T-cell (primary cell): ENCODE measurements at regions not wholly inside any gene's neighbourhood (a gene's known extent, or its start where the extent isn't known, plus 50 kb on each side); places are given as distances from the start of the nearest gene placed in this dataset.
"Not testable (repeated sequence)": the region's sequence is repeated elsewhere in the genome, so short reads cannot be mapped to it uniquely, and the experiment has no call there.

Source experiments
- ATAC-seq, 4 experiments: fragments of 200-7000 bp in 3 of 4; fragments of 150-1000 bp in 1 of 4; cut with Tn5 transposase; replicated peaks in 1 of 4; 1 replicate in 3 of 4; 2 replicates in 1 of 4; pipeline ENCODE4 v1.10.0; 2021; ENCODE audit warnings: moderate library complexity in 3 of 4, mild to moderate bottlenecking in 2 of 4, moderate number of reproducible peaks in 1 of 4
- CTCF ChIA-PET, 2 donors: fragments of 300-600 bp; sonication (Branson Sonifier 250); formaldehyde crosslinking; loops; one replicate each; lab custom pipeline; 2022; ENCODE audit warnings: antibody characterized with exemption in 2 of 2; lab: Charles Lee
- POLR2A ChIA-PET, 2 donors: fragments of 300-600 bp; sonication (Branson Sonifier 250); formaldehyde crosslinking; loops; one replicate each; lab custom pipeline; 2022; ENCODE audit warnings: antibody characterized with exemption in 2 of 2; lab: Charles Lee
- DNase-seq, 35 experiments: peaks; one replicate each; pipeline versions ENCODE4 v3.0.0 to v3.0.0-alpha.2; 2013 to 2023
- H3K27ac ChIP-seq: one replicate; pipeline ENCODE4 v1.5.1; 2013; ENCODE audit warnings: low read length
- H3K27me3 ChIP-seq, 2 experiments: replicated peaks in 1 of 2; 1 replicate in 1 of 2; 2 replicates in 1 of 2; pipeline versions ENCODE4 v1.6.1 to v1.7.0; 2013; ENCODE audit warnings: low read length in 1 of 2, mixed read lengths in 1 of 2; ENCODE audit not compliant: control insufficient read depth in 2 of 2, insufficient read depth in 2 of 2; ENCODE audit errors: extremely low read depth in 1 of 2
- H3K36me3 ChIP-seq, 2 donors: 1 replicate in 1 of 2; 2 replicates in 1 of 2; pipeline versions ENCODE4 v1.6.1 to v1.7.0; 2013; ENCODE audit warnings: low read length in 1 of 2; ENCODE audit not compliant: control insufficient read depth in 2 of 2, insufficient read depth in 1 of 2; ENCODE audit errors: extremely low read depth in 1 of 2
- H3K4me1 ChIP-seq, 2 experiments: 1 replicate in 1 of 2; 2 replicates in 1 of 2; pipeline versions ENCODE4 v1.6.1 to v1.7.0; 2013; ENCODE audit warnings: low read length in 2 of 2, mixed read lengths in 1 of 2; ENCODE audit not compliant: insufficient read depth in 2 of 2, control insufficient read depth in 1 of 2; ENCODE audit errors: extremely low read depth in 1 of 2
- H3K4me3 ChIP-seq, 2 donors: 1 replicate in 1 of 2; 2 replicates in 1 of 2; pipeline versions ENCODE4 v1.5.1 to v1.7.0; 2013; ENCODE audit warnings: mild to moderate bottlenecking in 2 of 2, low read length in 1 of 2, moderate library complexity in 1 of 2; ENCODE audit not compliant: control insufficient read depth in 1 of 2; ENCODE audit errors: extremely low read depth in 1 of 2
- H3K9me3 ChIP-seq: 2 replicates; pipeline ENCODE4 v1.7.0; 2013
- H3K27ac Mint-ChIP-seq, 2 donors: one replicate each; pipeline ENCODE4 v1.8.0; 2020 to 2021; ENCODE audit warnings: mild to moderate bottlenecking in 2 of 2, mixed read lengths in 2 of 2
- H3K27me3 Mint-ChIP-seq, 2 donors: one replicate each; pipeline ENCODE4 v1.8.0; 2021 to 2022; ENCODE audit warnings: mixed read lengths in 2 of 2
- H3K36me3 Mint-ChIP-seq: one replicate; pipeline ENCODE4 v1.8.0; 2021; ENCODE audit warnings: mixed read lengths
- H3K4me1 Mint-ChIP-seq, 3 donors: one replicate each; pipeline ENCODE4 v1.8.0; 2020 to 2022; ENCODE audit warnings: mixed read lengths in 3 of 3, mild to moderate bottlenecking in 1 of 3
- H3K4me3 Mint-ChIP-seq, 3 donors: one replicate each; pipeline ENCODE4 v1.8.0; 2020 to 2022; ENCODE audit warnings: mild to moderate bottlenecking in 3 of 3, mixed read lengths in 3 of 3, moderate library complexity in 3 of 3
- H3K9me3 Mint-ChIP-seq, 3 donors: one replicate each; pipeline ENCODE4 v1.8.0; 2020 to 2022; ENCODE audit warnings: mixed read lengths in 3 of 3
- WGBS: methylation state at CpG from one replicate; pipeline ENCODE4 v1.1.5; 2013; ENCODE audit warnings: missing lambda C conversion rate; ENCODE audit not compliant: insufficient coverage; 5-methylcytosine and 5-hydroxymethylcytosine counted together

DNA sequence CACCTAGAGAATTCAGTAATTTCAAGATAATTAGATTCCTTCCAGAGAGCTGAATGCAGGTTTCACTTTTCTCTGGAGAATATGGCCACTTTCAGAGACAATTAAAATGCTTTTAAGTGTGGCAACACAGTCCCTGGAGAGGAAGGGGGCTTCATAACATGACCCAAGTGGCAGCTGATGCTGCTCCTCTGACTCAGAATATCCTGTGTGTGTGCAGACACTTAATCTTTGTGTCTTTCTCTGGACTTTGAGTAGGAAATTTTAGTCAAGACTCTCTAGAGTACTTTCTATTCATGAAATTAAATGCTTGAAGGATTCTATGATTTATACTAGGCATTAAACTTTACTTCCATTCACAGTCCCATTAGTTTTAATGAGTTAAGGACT lies 64.1 kb upstream of the CDC42EP3 start:
- ATAC-seq, H3K27ac ChIP-seq, H3K4me3 ChIP-seq, H3K36me3 ChIP-seq, H3K36me3 Mint-ChIP-seq, H3K4me3 Mint-ChIP-seq, H3K4me1 ChIP-seq, H3K9me3 Mint-ChIP-seq, H3K27ac Mint-ChIP-seq, H3K27me3 ChIP-seq, DNase-seq, H3K9me3 ChIP-seq, H3K4me1 Mint-ChIP-seq, CTCF ChIA-PET, H3K27me3 Mint-ChIP-seq: not testable (repeated sequence)
- POLR2A ChIA-PET = interaction anchor here (0.5 to 0.6 kb wide), 3 partner anchors 10 to 76 kb away, joined by 3 to 4 read pairs (median 3); no protein-coding TSS in a partner anchor

DNA sequence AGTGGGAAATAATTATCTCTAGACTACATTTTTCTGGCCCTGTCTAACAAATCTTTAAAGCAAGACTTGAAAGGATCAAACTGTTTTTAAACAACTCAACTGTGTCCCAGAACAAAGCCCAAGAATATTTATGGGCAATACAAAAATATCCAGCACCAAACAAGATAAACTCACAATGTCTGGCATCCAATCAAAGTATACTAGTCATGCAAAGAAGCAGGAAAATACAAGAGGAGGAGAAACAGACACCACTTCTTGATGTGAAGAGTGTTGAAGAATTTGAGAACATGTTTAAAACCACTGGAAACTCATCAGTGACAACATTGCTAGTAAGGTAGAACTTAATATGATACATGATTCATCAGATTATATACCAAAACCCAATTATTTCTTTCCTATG lies 66.1 kb upstream of the CDC42EP3 start:
- Mint-ChIP-seq H3K4me3 (no peak overlapping the region), H3K9me3 (peaks cover 0 to 4% (median 0%) of the 10 kb centered on the region in 3 donors), H3K27ac (no peak overlapping the region), H3K27me3 (no peaks in the 10 kb centered on the region), H3K4me1 (no peaks in the 10 kb centered on the region), H3K36me3 (peaks cover 2% of the 10 kb centered on the region)
- Histone ChIP-seq H3K27ac (no peak overlapping the region), H3K27me3 (no peaks in the 10 kb centered on the region), H3K36me3 (no peaks in the 10 kb centered on the region), H3K9me3 (no peaks in the 10 kb centered on the region), H3K4me3 (no peak overlapping the region), H3K4me1 (no peaks in the 10 kb centered on the region)
- no peak for DNase-seq
- no peak for ATAC-seq
- CTCF ChIA-PET = no interaction called here
- POLR2A ChIA-PET = no interaction called here

GRCh38 chr2:37738266-37738885 lies 66.9 kb upstream of the CDC42EP3 start:
- no peaks in the 10 kb centered on the region for H3K4me1 Mint-ChIP-seq
- H3K27me3 Mint-ChIP-seq = peaks cover 0 to 3% of the 10 kb centered on the region in 2 donors
- peaks cover 0 to 4% (median 0%) of the 10 kb centered on the region in 3 donors for H3K9me3 Mint-ChIP-seq
- H3K9me3 ChIP-seq = no peaks in the 10 kb centered on the region
- no peak overlapping the region for H3K4me3 Mint-ChIP-seq
- 95% methylated on average over 3 of the region's 5 CpGs for WGBS
- ChIA-PET POLR2A (no interaction called here), CTCF (no interaction called here)
- DNase-seq (no peak), ATAC-seq (no peak)
- no peak overlapping the region for H3K27ac ChIP-seq
- H3K4me1 ChIP-seq = no peaks in the 10 kb centered on the region
- H3K36me3 ChIP-seq = no peaks in the 10 kb centered on the region
- no peaks in the 10 kb centered on the region for H3K27me3 ChIP-seq
- H3K36me3 Mint-ChIP-seq = peaks cover 2% of the 10 kb centered on the region
- no peak overlapping the region for H3K27ac Mint-ChIP-seq
- no peak overlapping the region for H3K4me3 ChIP-seq

DNA sequence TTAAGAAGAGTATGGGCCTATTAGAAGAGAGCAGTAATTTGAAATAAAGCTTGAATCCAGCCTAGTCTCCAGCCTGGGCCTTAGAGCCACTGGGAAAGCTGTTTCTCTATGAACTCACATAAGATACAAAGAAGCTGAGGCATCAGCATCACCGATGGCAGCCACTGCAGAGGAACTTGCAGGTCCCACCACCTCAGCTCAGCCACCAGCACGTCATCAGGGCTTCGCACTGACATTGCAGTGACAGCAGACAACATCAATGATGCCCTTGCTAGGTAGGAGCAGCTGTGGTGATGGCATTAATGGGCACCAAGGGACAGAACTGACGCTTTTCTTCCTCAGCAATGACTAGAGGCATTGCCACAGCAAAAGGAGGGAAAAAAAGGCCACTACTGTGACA lies 67.7 kb upstream of the CDC42EP3 start:
- no peak overlapping the region for H3K4me3 ChIP-seq
- DNase-seq (no peak), ATAC-seq (no peak)
- H3K4me1 ChIP-seq = no peaks in the 10 kb centered on the region
- H3K36me3 Mint-ChIP-seq = peaks cover 2% of the 10 kb centered on the region
- no peak overlapping the region for H3K4me3 Mint-ChIP-seq
- no peaks in the 10 kb centered on the region for H3K4me1 Mint-ChIP-seq
- no CpG with 5 or more reads among the region's 4 CpGs for WGBS
- peaks cover 0 to 4% (median 0%) of the 10 kb centered on the region in 3 donors for H3K9me3 Mint-ChIP-seq
- no peaks in the 10 kb centered on the region for H3K36me3 ChIP-seq
- H3K27ac Mint-ChIP-seq = no peak overlapping the region
- ChIA-PET CTCF (no interaction called here), POLR2A (no interaction called here)
- H3K27ac ChIP-seq = no peak overlapping the region
- H3K27me3 Mint-ChIP-seq = peaks cover 0 to 3% of the 10 kb centered on the region in 2 donors
- no peaks in the 10 kb centered on the region for H3K9me3 ChIP-seq
- no peaks in the 10 kb centered on the region for H3K27me3 ChIP-seq

DNA sequence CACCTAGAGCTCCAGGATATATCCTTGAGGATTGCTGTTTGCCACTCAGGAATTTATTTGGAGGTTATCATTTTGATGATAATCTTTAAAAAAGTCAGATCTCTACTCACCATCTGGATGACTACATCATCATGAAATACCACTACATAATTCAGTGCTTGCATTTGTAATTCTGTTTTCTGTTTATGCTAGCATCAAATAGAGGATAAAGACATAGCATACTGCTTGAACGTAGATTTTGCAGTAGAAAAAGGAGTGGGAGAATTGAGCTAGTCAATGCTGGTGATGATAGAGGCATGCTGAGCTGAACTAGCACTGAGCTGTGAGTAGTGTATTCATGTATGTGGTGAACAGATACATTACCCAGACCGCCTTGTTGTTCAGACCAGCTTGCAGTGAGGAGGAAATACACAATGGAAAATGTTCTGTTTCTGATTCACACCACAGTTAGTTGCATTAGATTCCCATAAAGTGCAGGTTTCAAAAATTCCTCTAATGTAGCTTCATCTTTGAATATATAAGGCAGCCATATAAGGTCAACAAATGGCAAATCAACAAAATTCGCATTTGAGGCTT lies 68.8 kb upstream of the CDC42EP3 start:
- H3K27ac Mint-ChIP-seq = no peak overlapping the region
- Histone ChIP-seq H3K4me3 (no peak overlapping the region), H3K4me1 (no peaks in the 10 kb centered on the region), H3K27ac (no peak overlapping the region), H3K36me3 (no peaks in the 10 kb centered on the region), H3K9me3 (no peaks in the 10 kb centered on the region), H3K27me3 (no peaks in the 10 kb centered on the region)
- H3K9me3 Mint-ChIP-seq = peaks cover 0 to 4% (median 0%) of the 10 kb centered on the region in 3 donors
- H3K36me3 Mint-ChIP-seq = peaks cover 2% of the 10 kb centered on the region
- no peak overlapping the region for H3K4me3 Mint-ChIP-seq
- POLR2A ChIA-PET = no interaction called here
- no peak for DNase-seq
- no peaks in the 10 kb centered on the region for H3K4me1 Mint-ChIP-seq
- H3K27me3 Mint-ChIP-seq = peaks cover 0 to 3% of the 10 kb centered on the region in 2 donors
- CTCF ChIA-PET = no interaction called here
- WGBS = 78% methylated on average over 1 of the region's 3 CpGs
- no peak for ATAC-seq

DNA sequence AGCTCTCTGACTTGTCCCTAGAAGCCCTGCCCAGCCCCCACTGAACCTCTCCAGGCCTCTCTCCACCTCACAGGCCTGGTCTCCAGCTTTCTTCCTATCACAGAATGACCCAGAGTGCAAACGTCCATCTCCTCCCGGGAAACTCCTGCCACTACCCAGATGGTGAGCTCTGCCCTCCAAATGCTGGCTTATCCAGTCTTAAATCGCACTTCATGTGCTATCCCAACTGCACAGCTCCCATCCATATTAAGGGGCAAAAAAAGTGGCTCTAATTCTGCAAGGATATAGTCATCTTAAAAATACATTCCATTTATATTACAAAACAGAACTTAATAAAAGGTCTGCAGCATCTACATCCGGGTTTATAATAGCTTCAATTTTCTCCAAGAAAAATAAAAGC lies 70.8 kb upstream of the CDC42EP3 start:
- H3K36me3 Mint-ChIP-seq = peaks cover 2% of the 10 kb centered on the region
- 72% methylated on average over 3 of the region's 4 CpGs for WGBS
- ATAC-seq (no peak), DNase-seq (no peak)
- Histone ChIP-seq H3K36me3 (no peaks in the 10 kb centered on the region), H3K27ac (no peak overlapping the region), H3K4me1 (no peaks in the 10 kb centered on the region), H3K27me3 (no peaks in the 10 kb centered on the region), H3K4me3 (no peak overlapping the region), H3K9me3 (no peaks in the 10 kb centered on the region)
- H3K4me3 Mint-ChIP-seq = no peak overlapping the region
- H3K27ac Mint-ChIP-seq = no peak overlapping the region
- H3K4me1 Mint-ChIP-seq = peaks cover 0 to 2% (median 2%) of the 10 kb centered on the region in 3 donors
- peaks cover 0 to 3% of the 10 kb centered on the region in 2 donors for H3K27me3 Mint-ChIP-seq
- ChIA-PET CTCF (interaction anchor here in 1 of 2 donors (0.7 to 0.8 kb wide), 2 partner anchors 135 to 450 kb away, joined by 3 read pairs; no protein-coding TSS in a partner anchor), POLR2A (interaction anchor here in 1 of 2 donors (0.6 kb wide), 1 partner anchor 897 kb away, joined by 3 read pairs; no protein-coding TSS in a partner anchor)
- H3K9me3 Mint-ChIP-seq = no peaks in the 10 kb centered on the region
